ENCODE measurements at regions not wholly inside any gene's neighbourhood (a gene's known extent, or its start where the extent isn't known, plus 50 kb on each side); places are given as distances from the start of the nearest gene placed in this dataset.

DNA sequence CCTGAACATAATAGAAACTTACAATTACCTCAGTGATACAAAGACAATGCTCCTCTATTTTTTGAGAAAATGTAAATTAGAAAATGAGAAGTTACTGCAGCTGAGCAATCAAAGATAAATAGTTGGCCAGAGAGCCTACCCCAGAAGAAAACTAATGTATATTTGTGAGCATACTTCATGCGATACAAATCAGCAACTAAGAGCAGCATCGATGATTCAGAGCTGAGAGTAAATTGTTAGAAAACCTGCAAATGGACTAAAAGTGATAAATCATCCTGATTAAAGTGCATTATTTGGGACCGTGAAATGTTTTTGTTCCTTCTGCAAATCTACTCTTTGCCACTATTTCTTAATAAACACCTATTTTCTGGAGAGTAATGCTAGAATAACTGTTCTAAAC, 285.7 kb downstream of the PPP1R3A start:
- Histone ChIP-seq H3K4me3 (ENCODE audit: low read depth, low read length) (no peak overlapping the region), H3K27me3 (ENCODE audit: control insufficient read depth, insufficient read depth, low read length) (no peaks in the 10 kb centered on the region), H3K36me3 (ENCODE audit: control insufficient read depth, insufficient read depth, low read length) (no peaks in the 10 kb centered on the region)
- DNase-seq (ENCODE audit: low read depth), result no peak
- TF ChIP-seq, protein P1, sequence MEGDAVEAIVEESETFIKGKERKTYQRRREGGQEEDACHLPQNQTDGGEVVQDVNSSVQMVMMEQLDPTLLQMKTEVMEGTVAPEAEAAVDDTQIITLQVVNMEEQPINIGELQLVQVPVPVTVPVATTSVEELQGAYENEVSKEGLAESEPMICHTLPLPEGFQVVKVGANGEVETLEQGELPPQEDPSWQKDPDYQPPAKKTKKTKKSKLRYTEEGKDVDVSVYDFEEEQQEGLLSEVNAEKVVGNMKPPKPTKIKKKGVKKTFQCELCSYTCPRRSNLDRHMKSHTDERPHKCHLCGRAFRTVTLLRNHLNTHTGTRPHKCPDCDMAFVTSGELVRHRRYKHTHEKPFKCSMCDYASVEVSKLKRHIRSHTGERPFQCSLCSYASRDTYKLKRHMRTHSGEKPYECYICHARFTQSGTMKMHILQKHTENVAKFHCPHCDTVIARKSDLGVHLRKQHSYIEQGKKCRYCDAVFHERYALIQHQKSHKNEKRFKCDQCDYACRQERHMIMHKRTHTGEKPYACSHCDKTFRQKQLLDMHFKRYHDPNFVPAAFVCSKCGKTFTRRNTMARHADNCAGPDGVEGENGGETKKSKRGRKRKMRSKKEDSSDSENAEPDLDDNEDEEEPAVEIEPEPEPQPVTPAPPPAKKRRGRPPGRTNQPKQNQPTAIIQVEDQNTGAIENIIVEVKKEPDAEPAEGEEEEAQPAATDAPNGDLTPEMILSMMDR (IDR thresholded peaks at IDR 0.05; ENCODE audit: insufficient read depth, low read length, poor library complexity, severe bottlenecking), result no peak

DNA sequence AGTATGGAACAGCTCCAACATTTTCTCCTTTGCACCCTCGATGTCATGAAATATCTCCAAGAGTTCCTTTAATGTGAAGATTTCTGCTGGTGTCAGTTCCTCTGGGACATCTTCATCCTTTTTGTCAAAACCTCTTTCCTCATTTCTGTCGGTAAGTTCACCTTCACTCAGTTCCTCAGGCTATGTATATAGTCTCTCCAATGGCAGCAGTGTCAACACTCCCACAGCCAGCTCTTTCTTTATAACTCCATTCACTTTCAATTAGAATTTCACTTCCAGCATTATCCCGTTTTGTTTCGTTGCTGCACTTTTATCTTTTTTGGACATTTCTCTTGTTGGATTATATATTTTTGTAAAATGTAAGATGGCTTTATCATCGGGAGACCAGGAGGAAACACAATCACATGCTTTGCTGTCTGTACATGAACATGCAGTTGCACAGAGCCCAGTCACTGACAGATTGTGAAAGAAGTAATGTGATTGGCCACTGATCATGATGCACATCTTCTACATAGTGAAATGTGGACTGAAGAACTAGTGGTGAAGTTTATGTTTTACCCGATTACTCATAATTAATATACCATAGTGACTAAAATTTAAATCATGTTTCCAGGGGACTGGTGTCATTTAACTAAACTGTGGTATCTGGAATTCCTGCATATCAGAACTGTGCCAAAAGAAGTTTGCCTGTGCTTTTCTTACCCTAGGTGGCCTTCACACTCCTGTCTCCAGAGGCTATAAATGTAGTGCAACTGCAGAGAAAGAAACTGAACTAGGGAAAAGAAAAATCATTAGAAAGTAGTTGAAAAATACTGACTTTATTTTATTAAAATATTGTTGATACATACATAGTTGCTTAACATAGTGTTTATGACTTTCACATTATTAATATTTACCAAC, 289.6 kb downstream of the PPP1R3A start:
- Histone ChIP-seq H3K4me3 (ENCODE audit: low read depth, low read length) (no peak overlapping the region), H3K27me3 (ENCODE audit: control insufficient read depth, insufficient read depth, low read length) (no peaks in the 10 kb centered on the region), H3K36me3 (ENCODE audit: control insufficient read depth, insufficient read depth, low read length) (no peaks in the 10 kb centered on the region)
- TF ChIP-seq, protein P1 (IDR thresholded peaks at IDR 0.05; ENCODE audit: insufficient read depth, low read length, poor library complexity, severe bottlenecking), result no peak
- DNase-seq (ENCODE audit: low read depth), result no peak

DNA sequence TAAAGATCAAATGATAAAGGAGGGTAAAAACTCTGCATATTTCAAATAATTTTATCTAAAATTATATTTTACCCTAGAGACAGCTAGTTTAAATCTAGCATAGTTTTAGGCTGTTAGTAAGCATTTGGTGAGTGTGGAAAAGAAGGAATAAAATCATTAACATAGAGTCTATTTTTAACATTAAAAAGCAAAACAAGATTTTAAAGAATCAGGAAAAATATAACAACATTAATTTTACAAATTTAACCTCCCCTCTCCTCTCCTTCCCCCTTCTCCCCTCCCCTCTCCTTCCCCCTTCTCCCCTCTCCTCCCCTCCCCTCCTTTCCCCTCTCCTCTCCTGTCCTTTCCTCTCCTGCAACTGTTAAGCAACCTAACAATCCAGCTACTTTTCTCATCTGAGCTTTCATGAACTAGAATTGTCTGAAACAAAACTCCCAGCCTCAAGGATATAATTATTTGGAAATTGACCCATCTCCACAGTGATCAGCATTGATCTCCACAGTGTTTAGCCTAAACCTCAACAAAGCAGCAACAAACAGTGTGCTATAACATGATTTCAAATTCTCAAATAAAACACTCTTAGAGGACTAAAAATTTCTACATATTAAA, 293.2 kb downstream of the PPP1R3A start:
- Histone ChIP-seq H3K4me3 (ENCODE audit: low read depth, low read length) (no peak overlapping the region), H3K36me3 (ENCODE audit: control insufficient read depth, insufficient read depth, low read length) (no peaks in the 10 kb centered on the region), H3K27me3 (ENCODE audit: control insufficient read depth, insufficient read depth, low read length) (no peaks in the 10 kb centered on the region)
- DNase-seq (ENCODE audit: low read depth), result no peak
- TF ChIP-seq, protein P1 (IDR thresholded peaks at IDR 0.05; ENCODE audit: insufficient read depth, low read length, poor library complexity, severe bottlenecking), result no peak

DNA sequence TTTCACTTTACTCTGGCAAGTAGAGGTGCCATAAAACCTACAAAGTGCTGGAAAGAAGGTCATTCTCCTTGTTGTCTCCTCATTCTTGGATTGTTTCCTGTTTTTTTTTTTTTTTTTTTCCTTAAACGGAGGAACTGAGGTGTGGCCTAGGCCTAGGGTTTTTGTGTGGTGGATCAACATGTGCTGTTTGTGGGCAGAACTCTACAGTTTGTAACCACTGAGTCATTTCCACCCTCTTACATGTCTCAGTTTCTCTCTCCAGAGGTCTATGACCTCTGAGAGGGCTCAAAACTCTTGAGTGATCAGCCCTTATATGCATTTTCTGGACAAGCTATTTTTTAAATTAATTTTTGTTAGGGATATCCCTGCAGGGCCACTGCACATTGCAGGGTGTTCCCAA, 296.0 kb downstream of the PPP1R3A start:
- TF ChIP-seq, protein P1 (IDR thresholded peaks at IDR 0.05; ENCODE audit: insufficient read depth, low read length, poor library complexity, severe bottlenecking), result no peak
- no peak overlapping the region for H3K4me3 ChIP-seq (ENCODE audit: low read depth, low read length)
- H3K36me3 ChIP-seq (ENCODE audit: control insufficient read depth, insufficient read depth, low read length), result no peaks in the 10 kb centered on the region
- no peaks in the 10 kb centered on the region for H3K27me3 ChIP-seq (ENCODE audit: control insufficient read depth, insufficient read depth, low read length)
- no peak for DNase-seq (ENCODE audit: low read depth)

DNA sequence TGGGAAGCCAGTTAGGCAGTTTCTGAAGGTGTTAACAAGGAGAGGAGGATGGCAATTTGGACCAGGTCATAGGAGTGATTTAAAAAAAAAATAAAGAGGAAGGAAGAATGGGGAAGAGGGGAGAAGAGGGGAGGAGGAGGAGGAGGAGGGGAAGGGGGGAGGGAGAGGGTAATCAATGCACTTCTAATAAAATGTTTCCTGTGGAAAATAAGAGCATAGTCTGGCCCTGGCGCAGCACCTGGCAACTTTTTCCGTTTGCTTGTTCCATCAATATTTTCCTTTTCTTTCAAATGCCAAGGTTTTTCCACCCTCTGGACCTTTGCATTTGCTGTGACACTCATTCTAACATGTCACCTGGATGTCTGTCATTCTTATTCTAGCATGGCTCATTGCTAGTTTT, 308.2 kb downstream of the PPP1R3A start:
- TF ChIP-seq, protein P1 (IDR thresholded peaks at IDR 0.05; ENCODE audit: insufficient read depth, low read length, poor library complexity, severe bottlenecking), result no peak
- Histone ChIP-seq H3K27me3 (ENCODE audit: control insufficient read depth, insufficient read depth, low read length) (no peaks in the 10 kb centered on the region), H3K4me3 (ENCODE audit: low read depth, low read length) (no peak overlapping the region), H3K36me3 (ENCODE audit: control insufficient read depth, insufficient read depth, low read length) (no peaks in the 10 kb centered on the region)
- DNase-seq (ENCODE audit: low read depth), result no peak
